ENCODE measurements at regions not wholly inside any gene's neighbourhood (a gene's known extent, or its start where the extent isn't known, plus 50 kb on each side); places are given as distances from the start of the nearest gene placed in this dataset.

GRCh38 chr12:71335151-71335962, 104.2 kb upstream of the LGR5 start:
- Mint-ChIP-seq H3K27me3 (ENCODE audit: low read depth) (no peaks in the 10 kb centered on the region), H3K9me3 (peaks cover 0 to 4% of the 10 kb centered on the region in 2 experiments; a peak in 2 of 5 replicates), H3K36me3 (ENCODE audit: insufficient read depth in 1 of 3, low read depth in 3 of 3) (peaks cover 0 to 13% (median 0%) of the 10 kb centered on the region in 3 experiments; a peak in 1 of 7 replicates), H3K27ac (no peak overlapping the region), H3K4me3 (no peak overlapping the region), H3K4me1 (no peaks in the 10 kb centered on the region)
- H4K20me1 ChIP-seq (ENCODE audit: control insufficient read depth, insufficient read depth, insufficient read length): no peaks in the 10 kb centered on the region
- no peak overlapping the region for H4K8ac ChIP-seq (replicated peaks; ENCODE audit: insufficient read length, low read depth, low read length)
- H3K27me3 ChIP-seq (ENCODE audit: insufficient read depth, low read length): no peaks in the 10 kb centered on the region
- no peaks in the 10 kb centered on the region for H3K23me2 ChIP-seq (ENCODE audit: insufficient read length, low read depth, low read length, poor library complexity, severe bottlenecking)
- H2BK12ac ChIP-seq (ENCODE audit: insufficient read length, low read depth, low read length): no peak overlapping the region
- H2BK20ac ChIP-seq (ENCODE audit: low read depth, low read length, poor library complexity, severe bottlenecking): no peak overlapping the region
- H2BK120ac ChIP-seq (ENCODE audit: low read depth, low read length, poor library complexity, severe bottlenecking): no peak overlapping the region
- H3K79me1 ChIP-seq (ENCODE audit: insufficient read depth, low read depth, low read length, poor library complexity, severe bottlenecking): no peaks in the 10 kb centered on the region
- H2BK15ac ChIP-seq (ENCODE audit: low read depth, low read length): no peak overlapping the region
- no peak overlapping the region for H3T11ph ChIP-seq (ENCODE audit: low read length)
- H2BK5ac ChIP-seq (ENCODE audit: insufficient read length, low read length): no peak overlapping the region
- H4K91ac ChIP-seq (ENCODE audit: insufficient read length, low read depth, low read length): no peak overlapping the region
- H2AK5ac ChIP-seq (ENCODE audit: insufficient read length, low read length): no peak overlapping the region
- H3K79me2 ChIP-seq (ENCODE audit: insufficient read depth, low read length): no peaks in the 10 kb centered on the region
- no CpG with 5 or more reads among the region's 4 CpGs for WGBS (ENCODE audit: extremely low coverage, insufficient read length, low lambda C conversion rate)
- H3K9ac ChIP-seq (ENCODE audit: extremely low read depth, insufficient read length, low read length): no peak overlapping the region
- H4K5ac ChIP-seq (ENCODE audit: insufficient read length, low read depth, low read length): no peak overlapping the region
- no peak overlapping the region for H3K56ac ChIP-seq (ENCODE audit: insufficient read length, low read depth, low read length)
- no peak overlapping the region for H3K4me2 ChIP-seq (ENCODE audit: insufficient read depth, insufficient read length, low read length)
- DNase-seq: no peak
- no peak overlapping the region for H3K23ac ChIP-seq (ENCODE audit: insufficient read length, low read depth, low read length)
- no peak overlapping the region for H3K18ac ChIP-seq (ENCODE audit: insufficient read length, low read depth, low read length)
- H3K9me3 ChIP-seq (ENCODE audit: control insufficient read depth, low read depth, low read length): no peaks in the 10 kb centered on the region
- H3K27ac ChIP-seq (ENCODE audit: insufficient read length, low read depth, low read length): no peak overlapping the region
- H3K4ac ChIP-seq (ENCODE audit: low read depth, low read length): no peak overlapping the region
- TF ChIP-seq CTCF (conservative IDR thresholded peaks at IDR 0.05): no peak
- no peak overlapping the region for H3K14ac ChIP-seq (ENCODE audit: insufficient read depth, low read length)
- H3K4me1 ChIP-seq (ENCODE audit: insufficient read depth, low read length): no peaks in the 10 kb centered on the region
- no peak overlapping the region for H2AFZ ChIP-seq (ENCODE audit: low read length)
